T47D (cell line): ENCODE measurements at regions not wholly inside any gene's neighbourhood (a gene's known extent, or its start where the extent isn't known, plus 50 kb on each side); places are given as distances from the start of the nearest gene placed in this dataset.

ENCODE experiments used
- DNase-seq, 2 experiments: peaks; one replicate each; pipeline versions ENCODE4 v3.0.0 to v3.0.0-alpha.2; 2011 to 2012; ENCODE audit warnings: low read depth in 1 of 2, low spot score in 1 of 2
- JUND ChIP-seq: IDR thresholded peaks from 2 replicates; pipeline ENCODE4 v1.6.1; 2012; ENCODE audit warnings: low read depth
- in situ Hi-C: cut with HindIII; loops from 2 replicates; pipeline ENCODE4 v1.10.0; 2016; ENCODE audit warnings: low sequenced_read_pairs, low pct_unique_long_range_greater_than_20kb

DNA sequence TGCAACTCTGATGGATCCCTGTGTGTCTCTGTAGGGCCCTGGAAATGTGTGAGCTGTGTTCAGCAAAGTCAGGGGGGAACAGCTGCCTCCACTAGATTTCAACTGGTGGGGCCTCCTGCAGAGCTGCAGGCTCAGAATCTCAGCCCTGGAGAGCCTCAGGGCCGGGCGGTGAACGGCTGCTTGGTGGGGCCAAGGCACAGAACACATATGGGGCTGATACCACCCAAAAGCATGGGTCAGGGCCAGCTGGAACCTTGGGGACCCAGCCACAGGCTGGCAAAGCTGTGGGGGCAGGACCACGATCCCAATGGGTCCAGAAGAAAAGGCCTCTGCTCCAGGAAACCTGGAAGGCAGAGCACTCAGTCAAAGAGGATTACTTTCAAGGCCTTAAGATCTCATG, 878.5 kb downstream of the BCL11B start:
- in situ Hi-C loops, result no loop called here
- DNase-seq, result no peak
- TF ChIP-seq JUND, result no peak

- in situ Hi-C loops, result no loop called here
- DNase-seq, result no peak
- no peak for TF ChIP-seq JUND
Measured at GRCh38 chr14:98404811-98405210, 867.2 kb downstream of the BCL11B start.

GRCh38 chr14:98408024-98408555, 863.9 kb downstream of the BCL11B start:
- no peak for TF ChIP-seq JUND
- no peak for DNase-seq
- in situ Hi-C loops, result no loop called here

- in situ Hi-C loops, result no loop called here
- no peak for TF ChIP-seq JUND
- no peak for DNase-seq
Measured at GRCh38 chr14:98408713-98409112, 863.3 kb downstream of the BCL11B start.

GRCh38 chr14:98411154-98411553, 860.8 kb downstream of the BCL11B start:
- in situ Hi-C loops, result no loop called here
- TF ChIP-seq JUND, result no peak
- DNase-seq, result no peak

GRCh38 chr14:98412431-98412830, 859.6 kb downstream of the BCL11B start:
- no peak for TF ChIP-seq JUND
- DNase-seq, result no peak
- in situ Hi-C loops, result no loop called here

DNA sequence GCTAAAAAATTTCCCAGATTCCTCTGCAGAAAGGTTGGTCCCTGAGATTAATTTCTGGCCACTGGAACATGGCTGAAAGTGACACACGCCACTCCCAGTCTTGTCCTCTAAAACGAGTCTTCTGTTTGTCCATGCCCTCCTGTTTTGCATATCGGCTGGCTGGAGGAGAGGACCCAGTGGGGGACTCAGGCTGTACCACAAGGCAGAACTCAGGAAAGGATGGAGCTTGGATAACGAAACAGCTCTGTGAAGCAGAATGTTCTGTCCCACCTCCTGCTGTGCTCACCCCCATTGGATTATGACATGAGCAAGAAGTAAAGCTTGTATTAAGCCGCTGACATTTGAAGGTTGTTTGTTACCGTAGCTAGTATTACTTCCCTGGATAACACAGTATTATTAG, 856.2 kb downstream of the BCL11B start:
- no peak for DNase-seq
- TF ChIP-seq JUND, result no peak
- in situ Hi-C loops, result no loop called here

- in situ Hi-C loops, result no loop called here
- TF ChIP-seq JUND, result no peak
- no peak for DNase-seq
Measured at GRCh38 chr14:98417001-98417400, 855.0 kb downstream of the BCL11B start.

- TF ChIP-seq JUND, result no peak
- no peak for DNase-seq
- in situ Hi-C loops, result no loop called here
Measured at GRCh38 chr14:98428483-98428994, 843.5 kb downstream of the BCL11B start.

- no peak for DNase-seq
- no peak for TF ChIP-seq JUND
- in situ Hi-C loops, result no loop called here
Measured at GRCh38 chr14:98433436-98433835, 838.6 kb downstream of the BCL11B start.

GRCh38 chr14:98437113-98437512, 834.9 kb downstream of the BCL11B start:
- DNase-seq, result no peak
- in situ Hi-C loops, result no loop called here
- no peak for TF ChIP-seq JUND

DNA sequence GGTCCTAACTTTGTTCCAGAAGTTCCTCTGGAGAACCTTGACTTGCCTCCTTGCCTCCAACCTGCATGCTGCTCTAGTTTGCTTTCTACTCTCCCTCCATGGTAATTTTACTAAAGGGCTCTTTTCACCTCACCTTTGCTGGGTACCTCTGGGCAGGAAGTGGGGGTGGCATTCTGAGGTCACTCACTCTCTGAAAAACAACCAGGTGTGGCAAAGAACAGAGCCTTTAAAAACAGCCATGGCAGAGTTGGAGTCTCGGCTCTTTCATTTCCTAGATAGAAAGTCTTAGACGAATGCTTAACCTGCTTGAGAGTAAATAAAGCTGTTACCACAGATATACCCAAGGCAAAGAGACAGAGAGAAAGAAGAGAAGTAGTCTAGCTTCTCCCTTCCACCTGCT, 827.9 kb downstream of the BCL11B start:
- DNase-seq, result no peak
- in situ Hi-C loops, result no loop called here
- TF ChIP-seq JUND, result no peak

- in situ Hi-C loops, result no loop called here
- no peak for TF ChIP-seq JUND
- no peak for DNase-seq
Measured at GRCh38 chr14:98445718-98446117, 826.3 kb downstream of the BCL11B start.

- TF ChIP-seq JUND, result no peak
- no peak for DNase-seq
- in situ Hi-C loops, result no loop called here
Measured at GRCh38 chr14:98446508-98446907, 825.5 kb downstream of the BCL11B start.
